MM.1S (cell line): ENCODE measurements at regions not wholly inside any gene's neighbourhood (a gene's known extent, or its start where the extent isn't known, plus 50 kb on each side); places are given as distances from the start of the nearest gene placed in this dataset.

Source experiments
- CTCF ChIP-seq: fragments of 300-600 bp; sonication (generic); IDR thresholded peaks from 2 replicates; pipeline ENCODE4 v1.5.1; 2016; ENCODE audit warnings: antibody characterized with exemption, low read length, mixed read lengths
- EZH2 ChIP-seq: fragments of 300-600 bp; sonication (generic); optimal IDR thresholded peaks from 2 replicates; pipeline ENCODE3; 2017; ENCODE audit warnings: low read depth, mild to moderate bottlenecking, antibody characterized with exemption, low read length, mixed read lengths

- no peak for TF ChIP-seq CTCF
- TF ChIP-seq EZH2: no peak
These were observed 83.1 kb upstream of the SOD1 start for GRCh38 chr21:31576428-31576827.
